ENCODE measurements at regions not wholly inside any gene's neighbourhood (a gene's known extent, or its start where the extent isn't known, plus 50 kb on each side); places are given as distances from the start of the nearest gene placed in this dataset.

- Histone ChIP-seq H3K23ac (ENCODE audit: low read length) (no peak overlapping the region), H3K79me2 (ENCODE audit: control insufficient read depth, insufficient read depth, low read length) (no peaks in the 10 kb centered on the region), H2BK120ac (ENCODE audit: low read depth, low read length) (no peak overlapping the region), H3K27me3 (ENCODE audit: insufficient read depth, low read length, poor library complexity) (no peaks in the 10 kb centered on the region), H3K36me3 (ENCODE audit: control insufficient read depth, insufficient read depth, low read length) (no peaks in the 10 kb centered on the region), H3K9ac (ENCODE audit: low read length) (no peak overlapping the region), H4K8ac (ENCODE audit: low read depth, low read length) (no peak overlapping the region), H4K5ac (ENCODE audit: low read length) (no peak overlapping the region), H3K27ac (ENCODE audit: low read depth, low read length) (no peak overlapping the region), H3K79me1 (ENCODE audit: low read length) (no peaks in the 10 kb centered on the region), H2AK5ac (ENCODE audit: low read length) (no peak overlapping the region), H3K4me3 (ENCODE audit: low read length) (no peak overlapping the region), H3K56ac (ENCODE audit: low read length) (no peak overlapping the region), H2BK15ac (replicated peaks; ENCODE audit: low read depth) (no peak overlapping the region), H3K4me1 (ENCODE audit: control insufficient read depth, low read depth, low read length) (no peaks in the 10 kb centered on the region), H3K4me2 (ENCODE audit: low read length) (no peak overlapping the region), H3K4ac (ENCODE audit: low read depth, low read length) (no peak overlapping the region), H2BK5ac (ENCODE audit: low read length) (no peak overlapping the region), H3K18ac (ENCODE audit: low read length) (no peak overlapping the region)
- DNase-seq, result no peak
- no CpG with 5 or more reads among the region's 3 CpGs for WGBS (ENCODE audit: extremely low coverage, insufficient coverage, low lambda C conversion rate)
Observed at GRCh38 chr6:115677198-115677597, 383.5 kb downstream of the FRK start.

GRCh38 chr6:115675443-115675842, 385.2 kb downstream of the FRK start:
- H3K56ac ChIP-seq (ENCODE audit: low read length), result no peak overlapping the region
- no peak overlapping the region for H2BK5ac ChIP-seq (ENCODE audit: low read length)
- H3K4me1 ChIP-seq (ENCODE audit: control insufficient read depth, low read depth, low read length), result no peaks in the 10 kb centered on the region
- H2BK120ac ChIP-seq (ENCODE audit: low read depth, low read length), result no peak overlapping the region
- no peak overlapping the region for H4K8ac ChIP-seq (ENCODE audit: low read depth, low read length)
- H2BK15ac ChIP-seq (replicated peaks; ENCODE audit: low read depth), result no peak overlapping the region
- no peak overlapping the region for H3K9ac ChIP-seq (ENCODE audit: low read length)
- no peak overlapping the region for H3K4me2 ChIP-seq (ENCODE audit: low read length)
- H3K79me1 ChIP-seq (ENCODE audit: low read length), result no peaks in the 10 kb centered on the region
- no CpG with 5 or more reads among the region's 1 CpG for WGBS (ENCODE audit: extremely low coverage, insufficient coverage, low lambda C conversion rate)
- no peak overlapping the region for H3K18ac ChIP-seq (ENCODE audit: low read length)
- H2AK5ac ChIP-seq (ENCODE audit: low read length), result no peak overlapping the region
- no peaks in the 10 kb centered on the region for H3K27me3 ChIP-seq (ENCODE audit: insufficient read depth, low read length, poor library complexity)
- no peak overlapping the region for H3K4ac ChIP-seq (ENCODE audit: low read depth, low read length)
- H3K27ac ChIP-seq (ENCODE audit: low read depth, low read length), result no peak overlapping the region
- no peak overlapping the region for H3K4me3 ChIP-seq (ENCODE audit: low read length)
- H3K36me3 ChIP-seq (ENCODE audit: control insufficient read depth, insufficient read depth, low read length), result no peaks in the 10 kb centered on the region
- no peak overlapping the region for H3K23ac ChIP-seq (ENCODE audit: low read length)
- no peak overlapping the region for H4K5ac ChIP-seq (ENCODE audit: low read length)
- no peak for DNase-seq
- H3K79me2 ChIP-seq (ENCODE audit: control insufficient read depth, insufficient read depth, low read length), result no peaks in the 10 kb centered on the region

- H3K4me3 ChIP-seq (ENCODE audit: low read length), result no peak overlapping the region
- H2BK5ac ChIP-seq (ENCODE audit: low read length), result no peak overlapping the region
- no peak overlapping the region for H3K56ac ChIP-seq (ENCODE audit: low read length)
- no peak overlapping the region for H2AK5ac ChIP-seq (ENCODE audit: low read length)
- H3K79me2 ChIP-seq (ENCODE audit: control insufficient read depth, insufficient read depth, low read length), result no peaks in the 10 kb centered on the region
- no peak overlapping the region for H2BK120ac ChIP-seq (ENCODE audit: low read depth, low read length)
- no peaks in the 10 kb centered on the region for H3K36me3 ChIP-seq (ENCODE audit: control insufficient read depth, insufficient read depth, low read length)
- no peak overlapping the region for H4K5ac ChIP-seq (ENCODE audit: low read length)
- H3K4me1 ChIP-seq (ENCODE audit: control insufficient read depth, low read depth, low read length), result no peaks in the 10 kb centered on the region
- H2BK15ac ChIP-seq (replicated peaks; ENCODE audit: low read depth), result no peak overlapping the region
- H3K27me3 ChIP-seq (ENCODE audit: insufficient read depth, low read length, poor library complexity), result no peaks in the 10 kb centered on the region
- H3K9ac ChIP-seq (ENCODE audit: low read length), result no peak overlapping the region
- no peak overlapping the region for H3K4ac ChIP-seq (ENCODE audit: low read depth, low read length)
- no peak overlapping the region for H3K23ac ChIP-seq (ENCODE audit: low read length)
- peak; percentile 13 for DNase-seq
- H3K27ac ChIP-seq (ENCODE audit: low read depth, low read length), result no peak overlapping the region
- no peak overlapping the region for H4K8ac ChIP-seq (ENCODE audit: low read depth, low read length)
- no peaks in the 10 kb centered on the region for H3K79me1 ChIP-seq (ENCODE audit: low read length)
- no peak overlapping the region for H3K18ac ChIP-seq (ENCODE audit: low read length)
- WGBS (ENCODE audit: extremely low coverage, insufficient coverage, low lambda C conversion rate), result 100% methylated on average over 1 of the region's 1 CpG
- H3K4me2 ChIP-seq (ENCODE audit: low read length), result no peak overlapping the region
Observed at GRCh38 chr6:115668781-115669180, 391.9 kb downstream of the FRK start.

- no peak overlapping the region for H3K23ac ChIP-seq (ENCODE audit: low read length)
- H3K4me3 ChIP-seq (ENCODE audit: low read length), result no peak overlapping the region
- H3K4ac ChIP-seq (ENCODE audit: low read depth, low read length), result no peak overlapping the region
- no peak overlapping the region for H2BK5ac ChIP-seq (ENCODE audit: low read length)
- no peak for DNase-seq
- no peak overlapping the region for H2BK120ac ChIP-seq (ENCODE audit: low read depth, low read length)
- no peak overlapping the region for H3K18ac ChIP-seq (ENCODE audit: low read length)
- H4K8ac ChIP-seq (ENCODE audit: low read depth, low read length), result no peak overlapping the region
- H3K9ac ChIP-seq (ENCODE audit: low read length), result no peak overlapping the region
- no peak overlapping the region for H3K4me2 ChIP-seq (ENCODE audit: low read length)
- H3K36me3 ChIP-seq (ENCODE audit: control insufficient read depth, insufficient read depth, low read length), result no peaks in the 10 kb centered on the region
- H3K79me1 ChIP-seq (ENCODE audit: low read length), result no peaks in the 10 kb centered on the region
- no peak overlapping the region for H4K5ac ChIP-seq (ENCODE audit: low read length)
- H3K56ac ChIP-seq (ENCODE audit: low read length), result no peak overlapping the region
- H2BK15ac ChIP-seq (replicated peaks; ENCODE audit: low read depth), result no peak overlapping the region
- H3K4me1 ChIP-seq (ENCODE audit: control insufficient read depth, low read depth, low read length), result no peaks in the 10 kb centered on the region
- H2AK5ac ChIP-seq (ENCODE audit: low read length), result no peak overlapping the region
- H3K27me3 ChIP-seq (ENCODE audit: insufficient read depth, low read length, poor library complexity), result no peaks in the 10 kb centered on the region
- H3K27ac ChIP-seq (ENCODE audit: low read depth, low read length), result no peak overlapping the region
- no peaks in the 10 kb centered on the region for H3K79me2 ChIP-seq (ENCODE audit: control insufficient read depth, insufficient read depth, low read length)
Observed at GRCh38 chr6:115668211-115668610, 392.5 kb downstream of the FRK start.

- WGBS (ENCODE audit: extremely low coverage, insufficient coverage, low lambda C conversion rate), result no CpG with 5 or more reads among the region's 8 CpGs
- H3K36me3 ChIP-seq (ENCODE audit: control insufficient read depth, insufficient read depth, low read length), result no peaks in the 10 kb centered on the region
Observed at GRCh38 chr6:115667478-115668026, 393.1 kb downstream of the FRK start.

GRCh38 chr6:115666997-115667396, 393.7 kb downstream of the FRK start:
- Histone ChIP-seq H4K8ac (ENCODE audit: low read depth, low read length) (no peak overlapping the region), H2BK120ac (ENCODE audit: low read depth, low read length) (no peak overlapping the region), H3K79me2 (ENCODE audit: control insufficient read depth, insufficient read depth, low read length) (no peaks in the 10 kb centered on the region)

More at GRCh38 chr6:115667478-115668026, 393.1 kb downstream of the FRK start:
- Histone ChIP-seq H3K56ac (ENCODE audit: low read length) (no peak overlapping the region), H4K5ac (ENCODE audit: low read length) (no peak overlapping the region), H3K9ac (ENCODE audit: low read length) (no peak overlapping the region), H2BK120ac (ENCODE audit: low read depth, low read length) (no peak overlapping the region), H3K23ac (ENCODE audit: low read length) (no peak overlapping the region), H3K4ac (ENCODE audit: low read depth, low read length) (no peak overlapping the region), H3K27me3 (ENCODE audit: insufficient read depth, low read length, poor library complexity) (no peaks in the 10 kb centered on the region), H3K4me3 (ENCODE audit: low read length) (no peak overlapping the region), H2BK15ac (replicated peaks; ENCODE audit: low read depth) (no peak overlapping the region), H3K4me2 (ENCODE audit: low read length) (no peak overlapping the region), H3K18ac (ENCODE audit: low read length) (no peak overlapping the region), H3K4me1 (ENCODE audit: control insufficient read depth, low read depth, low read length) (no peaks in the 10 kb centered on the region), H3K79me2 (ENCODE audit: control insufficient read depth, insufficient read depth, low read length) (no peaks in the 10 kb centered on the region), H3K27ac (ENCODE audit: low read depth, low read length) (no peak overlapping the region), H3K79me1 (ENCODE audit: low read length) (no peaks in the 10 kb centered on the region), H4K8ac (ENCODE audit: low read depth, low read length) (no peak overlapping the region), H2BK5ac (ENCODE audit: low read length) (no peak overlapping the region), H2AK5ac (ENCODE audit: low read length) (no peak overlapping the region)
- DNase-seq, result no peak

More at GRCh38 chr6:115666997-115667396, 393.7 kb downstream of the FRK start:
- Histone ChIP-seq H3K4me2 (ENCODE audit: low read length) (no peak overlapping the region), H3K4me3 (ENCODE audit: low read length) (no peak overlapping the region), H3K27me3 (ENCODE audit: insufficient read depth, low read length, poor library complexity) (no peaks in the 10 kb centered on the region), H2AK5ac (ENCODE audit: low read length) (no peak overlapping the region), H2BK15ac (replicated peaks; ENCODE audit: low read depth) (no peak overlapping the region), H3K4ac (ENCODE audit: low read depth, low read length) (no peak overlapping the region), H2BK5ac (ENCODE audit: low read length) (no peak overlapping the region), H3K23ac (ENCODE audit: low read length) (no peak overlapping the region), H3K18ac (ENCODE audit: low read length) (no peak overlapping the region), H3K56ac (ENCODE audit: low read length) (no peak overlapping the region), H3K79me1 (ENCODE audit: low read length) (no peaks in the 10 kb centered on the region), H3K36me3 (ENCODE audit: control insufficient read depth, insufficient read depth, low read length) (no peaks in the 10 kb centered on the region), H3K4me1 (ENCODE audit: control insufficient read depth, low read depth, low read length) (no peaks in the 10 kb centered on the region), H3K9ac (ENCODE audit: low read length) (no peak overlapping the region), H4K5ac (ENCODE audit: low read length) (no peak overlapping the region), H3K27ac (ENCODE audit: low read depth, low read length) (no peak overlapping the region)
- DNase-seq, result no peak
- no CpG with 5 or more reads among the region's 2 CpGs for WGBS (ENCODE audit: extremely low coverage, insufficient coverage, low lambda C conversion rate)

All from mesendoderm (in vitro differentiated cells).